ENCODE measurements at regions not wholly inside any gene's neighbourhood (a gene's known extent, or its start where the extent isn't known, plus 50 kb on each side); places are given as distances from the start of the nearest gene placed in this dataset.

DNA sequence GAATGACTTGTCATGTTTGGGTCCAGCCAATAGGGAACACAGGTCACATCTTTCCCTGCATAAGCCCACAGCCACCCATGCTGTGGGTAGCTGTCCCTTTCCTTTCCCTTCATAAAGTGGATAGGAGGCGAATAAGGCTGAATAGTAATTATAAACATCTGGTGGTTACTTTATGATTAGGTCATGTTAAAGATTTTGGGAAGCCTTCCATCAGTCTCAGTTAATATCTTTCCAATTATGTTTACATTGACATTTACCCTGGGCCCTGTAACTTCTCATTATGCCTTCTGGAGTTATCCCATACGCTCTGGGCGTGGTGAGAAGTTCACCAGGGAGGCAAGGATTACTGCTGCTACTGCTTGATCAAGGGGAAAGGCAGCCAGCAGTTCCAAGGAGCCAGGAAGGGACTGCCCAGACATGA, 197.2 kb downstream of the HLX start:
- no peak for TF ChIP-seq POLR2A (IDR thresholded peaks at IDR 0.05)
- TF ChIP-seq, protein P1, sequence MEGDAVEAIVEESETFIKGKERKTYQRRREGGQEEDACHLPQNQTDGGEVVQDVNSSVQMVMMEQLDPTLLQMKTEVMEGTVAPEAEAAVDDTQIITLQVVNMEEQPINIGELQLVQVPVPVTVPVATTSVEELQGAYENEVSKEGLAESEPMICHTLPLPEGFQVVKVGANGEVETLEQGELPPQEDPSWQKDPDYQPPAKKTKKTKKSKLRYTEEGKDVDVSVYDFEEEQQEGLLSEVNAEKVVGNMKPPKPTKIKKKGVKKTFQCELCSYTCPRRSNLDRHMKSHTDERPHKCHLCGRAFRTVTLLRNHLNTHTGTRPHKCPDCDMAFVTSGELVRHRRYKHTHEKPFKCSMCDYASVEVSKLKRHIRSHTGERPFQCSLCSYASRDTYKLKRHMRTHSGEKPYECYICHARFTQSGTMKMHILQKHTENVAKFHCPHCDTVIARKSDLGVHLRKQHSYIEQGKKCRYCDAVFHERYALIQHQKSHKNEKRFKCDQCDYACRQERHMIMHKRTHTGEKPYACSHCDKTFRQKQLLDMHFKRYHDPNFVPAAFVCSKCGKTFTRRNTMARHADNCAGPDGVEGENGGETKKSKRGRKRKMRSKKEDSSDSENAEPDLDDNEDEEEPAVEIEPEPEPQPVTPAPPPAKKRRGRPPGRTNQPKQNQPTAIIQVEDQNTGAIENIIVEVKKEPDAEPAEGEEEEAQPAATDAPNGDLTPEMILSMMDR (IDR thresholded peaks at IDR 0.05 in 4 of 5, conservative IDR thresholded peaks at IDR 0.05 in 1 of 5): no peak
